ENCODE measurements at regions not wholly inside any gene's neighbourhood (a gene's known extent, or its start where the extent isn't known, plus 50 kb on each side); places are given as distances from the start of the nearest gene placed in this dataset.

DNA sequence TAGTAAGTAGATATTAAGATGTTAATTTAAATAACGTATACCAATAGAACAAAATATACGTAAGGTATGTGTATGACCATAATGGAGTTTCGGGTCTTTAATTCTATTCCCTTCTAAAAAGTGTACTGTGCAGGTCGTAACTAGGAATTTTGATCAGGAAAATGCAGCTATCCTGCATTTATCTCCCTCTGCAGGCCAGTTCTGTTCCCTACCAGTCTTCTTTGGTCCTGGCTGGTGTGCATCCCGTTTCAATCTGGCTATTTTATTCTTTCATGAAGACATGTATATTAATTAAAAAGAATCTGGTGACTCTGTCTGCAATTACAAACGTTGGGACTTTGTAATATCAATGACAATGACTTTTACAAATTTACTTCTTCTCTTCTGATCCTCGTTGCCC is 534.1 kb upstream of the AADAT start:
- Histone ChIP-seq H3K9ac (ENCODE audit: low read length) (no peak overlapping the region), H3K27me3 (replicated peaks; ENCODE audit: insufficient read depth, low read length) (no peaks in the 10 kb centered on the region), H3K36me3 (replicated peaks; ENCODE audit: insufficient read depth, low read length) (no peaks in the 10 kb centered on the region), H3K79me2 (ENCODE audit: low read length) (no peaks in the 10 kb centered on the region), H2AFZ (ENCODE audit: low read length) (no peak overlapping the region), H3F3A (ENCODE audit: insufficient read depth, low read length) (no peaks in the 10 kb centered on the region), H3K4me3 (ENCODE audit: low read length) (no peak overlapping the region), H4K20me1 (ENCODE audit: insufficient read depth, low read length) (no peaks in the 10 kb centered on the region), H3K4me2 (ENCODE audit: low read depth, low read length) (no peak overlapping the region), H3K27ac (ENCODE audit: low read length) (no peak overlapping the region), H3K9me3 (replicated peaks; ENCODE audit: insufficient read depth, low read length) (no peaks in the 10 kb centered on the region), H3K4me1 (ENCODE audit: low read length) (no peaks in the 10 kb centered on the region), H3K9me2 (replicated peaks; ENCODE audit: insufficient read depth, low read length) (no peaks in the 10 kb centered on the region)
- no peak for DNase-seq
- TF ChIP-seq EZH2phosphoT487 (IDR thresholded peaks at IDR 0.05; ENCODE audit: low read length) (no peak), CTCF (IDR thresholded peaks at IDR 0.05; ENCODE audit: low read length) (no peak), EZH2 (optimal IDR thresholded peaks at IDR 0.05; ENCODE audit: low read depth, low read length) (no peak)

- Histone ChIP-seq H2AFZ (ENCODE audit: low read length) (no peak overlapping the region), H3K27me3 (replicated peaks; ENCODE audit: insufficient read depth, low read length) (no peaks in the 10 kb centered on the region), H3K27ac (ENCODE audit: low read length) (no peak overlapping the region), H3K9me3 (replicated peaks; ENCODE audit: insufficient read depth, low read length) (no peaks in the 10 kb centered on the region), H3K9ac (ENCODE audit: low read length) (no peak overlapping the region), H3K79me2 (ENCODE audit: low read length) (no peaks in the 10 kb centered on the region), H3K4me1 (ENCODE audit: low read length) (no peaks in the 10 kb centered on the region), H4K20me1 (ENCODE audit: insufficient read depth, low read length) (no peaks in the 10 kb centered on the region), H3K9me2 (replicated peaks; ENCODE audit: insufficient read depth, low read length) (no peaks in the 10 kb centered on the region), H3K4me3 (ENCODE audit: low read length) (no peak overlapping the region), H3F3A (ENCODE audit: insufficient read depth, low read length) (no peaks in the 10 kb centered on the region), H3K36me3 (replicated peaks; ENCODE audit: insufficient read depth, low read length) (no peaks in the 10 kb centered on the region), H3K4me2 (ENCODE audit: low read depth, low read length) (no peak overlapping the region)
- TF ChIP-seq CTCF (IDR thresholded peaks at IDR 0.05; ENCODE audit: low read length) (no peak), EZH2phosphoT487 (IDR thresholded peaks at IDR 0.05; ENCODE audit: low read length) (no peak)
- no peak for DNase-seq
Measured at GRCh38 chr4:170610434-170610833, 520.7 kb upstream of the AADAT start.

- DNase-seq, result no peak
- TF ChIP-seq EZH2phosphoT487 (IDR thresholded peaks at IDR 0.05; ENCODE audit: low read length) (no peak), EZH2 (optimal IDR thresholded peaks at IDR 0.05; ENCODE audit: low read depth, low read length) (no peak), CTCF (IDR thresholded peaks at IDR 0.05; ENCODE audit: low read length) (no peak)
Measured at GRCh38 chr4:170599894-170600293, 510.1 kb upstream of the AADAT start.

More at GRCh38 chr4:170599894-170600293, 510.1 kb upstream of the AADAT start:
- Histone ChIP-seq H4K20me1 (ENCODE audit: insufficient read depth, low read length) (no peaks in the 10 kb centered on the region), H3K79me2 (ENCODE audit: low read length) (no peaks in the 10 kb centered on the region), H3K9me3 (replicated peaks; ENCODE audit: insufficient read depth, low read length) (no peaks in the 10 kb centered on the region), H3K9me2 (replicated peaks; ENCODE audit: insufficient read depth, low read length) (no peaks in the 10 kb centered on the region), H3K27ac (ENCODE audit: low read length) (no peak overlapping the region), H3F3A (ENCODE audit: insufficient read depth, low read length) (no peaks in the 10 kb centered on the region), H3K27me3 (replicated peaks; ENCODE audit: insufficient read depth, low read length) (no peaks in the 10 kb centered on the region), H3K9ac (ENCODE audit: low read length) (no peak overlapping the region), H3K4me2 (ENCODE audit: low read depth, low read length) (no peak overlapping the region), H3K4me1 (ENCODE audit: low read length) (no peaks in the 10 kb centered on the region), H3K4me3 (ENCODE audit: low read length) (no peak overlapping the region), H3K36me3 (replicated peaks; ENCODE audit: insufficient read depth, low read length) (no peaks in the 10 kb centered on the region), H2AFZ (ENCODE audit: low read length) (no peak overlapping the region)
